B cell (primary cell): ENCODE measurements at regions not wholly inside any gene's neighbourhood (a gene's known extent, or its start where the extent isn't known, plus 50 kb on each side); places are given as distances from the start of the nearest gene placed in this dataset.

ENCODE experiments used
- CTCF ChIP-seq: fragments of 200-600 bp; IDR thresholded peaks from one replicate; pipeline ENCODE4 v1.8.0; 2022; ENCODE audit warnings: antibody characterized with exemption, mild to moderate bottlenecking
- EZH2 ChIP-seq: IDR thresholded peaks from 2 replicates; pipeline ENCODE4 v1.6.1; 2012; ENCODE audit warnings: borderline replicate concordance, low read depth, mild to moderate bottlenecking, moderate library complexity, low read length; ENCODE audit not compliant: insufficient read depth, poor library complexity, severe bottlenecking

- no peak for TF ChIP-seq CTCF
- no peak for TF ChIP-seq EZH2
These were observed 195.5 kb downstream of the MAFB start for GRCh38 chr20:40493549-40493948.
